GM21423 (cell line): ENCODE measurements at regions not wholly inside any gene's neighbourhood (a gene's known extent, or its start where the extent isn't known, plus 50 kb on each side); places are given as distances from the start of the nearest gene placed in this dataset.

ENCODE experiments used
- ATAC-seq: cut with Tn5 transposase; IDR thresholded peaks from one replicate; pipeline ENCODE4 v1.9.1; 2021; ENCODE audit warnings: mild to moderate bottlenecking, moderate library complexity; ENCODE audit not compliant: unreplicated experiment

- ATAC-seq, result no peak
Measured at GRCh38 chr2:105596411-105596921, 148.2 kb upstream of the NCK2 start.

GRCh38 chr2:105595536-105595935 lies 149.2 kb upstream of the NCK2 start:
- no peak for ATAC-seq

- no peak for ATAC-seq
Measured at GRCh38 chr2:105593221-105593967, 151.3 kb upstream of the NCK2 start.

GRCh38 chr2:105592288-105592687 lies 152.4 kb upstream of the NCK2 start:
- no peak for ATAC-seq

- ATAC-seq, result no peak
Measured at GRCh38 chr2:105590780-105591660, 153.7 kb upstream of the NCK2 start.

- no peak for ATAC-seq
Measured at GRCh38 chr2:105588581-105588980, 156.1 kb upstream of the NCK2 start.

GRCh38 chr2:105587637-105588036 lies 157.1 kb upstream of the NCK2 start:
- no peak for ATAC-seq

GRCh38 chr2:105584435-105585010 lies 160.2 kb upstream of the NCK2 start:
- ATAC-seq, result no peak

- no peak for ATAC-seq
Measured at GRCh38 chr2:105582952-105583660, 161.6 kb upstream of the NCK2 start.

- no peak for ATAC-seq
Measured at GRCh38 chr2:105581555-105581944, 163.2 kb upstream of the NCK2 start.

- no peak for ATAC-seq
Measured at GRCh38 chr2:105580870-105581554, 163.7 kb upstream of the NCK2 start.

GRCh38 chr2:105580216-105580615 lies 164.5 kb upstream of the NCK2 start:
- no peak for ATAC-seq

- no peak for ATAC-seq
Measured at GRCh38 chr2:105578166-105578565, 166.5 kb upstream of the NCK2 start.

GRCh38 chr2:105577762-105578161 lies 166.9 kb upstream of the NCK2 start:
- ATAC-seq, result no peak

GRCh38 chr2:105576440-105577241 lies 168.1 kb upstream of the NCK2 start:
- ATAC-seq, result no peak

- ATAC-seq, result no peak
Measured at GRCh38 chr2:105576050-105576439, 168.7 kb upstream of the NCK2 start.

GRCh38 chr2:105575499-105576025 lies 169.2 kb upstream of the NCK2 start:
- ATAC-seq, result no peak

GRCh38 chr2:105574796-105575344 lies 169.8 kb upstream of the NCK2 start:
- ATAC-seq, result no peak
